Body of pancreas (tissue), 4 donors: ENCODE measurements at regions not wholly inside any gene's neighbourhood (a gene's known extent, or its start where the extent isn't known, plus 50 kb on each side); places are given as distances from the start of the nearest gene placed in this dataset.

Source experiments
- CTCF ChIP-seq, 7 experiments: fragments of 450-650 bp in 4 of 7; fragments of 200-600 bp in 3 of 7; sonication (generic) in 3 of 7; IDR thresholded peaks; one replicate each; pipeline ENCODE4 v1.5.1; 2016 to 2019; ENCODE audit warnings: antibody characterized with exemption in 7 of 7
- POLR2A ChIP-seq, 3 donors: fragments of 450-650 bp; IDR thresholded peaks; one replicate each; pipeline ENCODE4 v1.6.1; 2016; ENCODE audit warnings: antibody characterized with exemption in 3 of 3, mild to moderate bottlenecking in 2 of 3

GRCh38 chr22:48874956-48875355, 952.7 kb downstream of the BRD1 start:
- no peak for TF ChIP-seq CTCF (IDR thresholded peaks at IDR 0.05)
- TF ChIP-seq POLR2A (IDR thresholded peaks at IDR 0.05) = no peak
